Fibroblast of gingiva (primary cell): ENCODE measurements at regions not wholly inside any gene's neighbourhood (a gene's known extent, or its start where the extent isn't known, plus 50 kb on each side); places are given as distances from the start of the nearest gene placed in this dataset.

ENCODE experiments used
- DNase-seq: peaks from one replicate; pipeline ENCODE4 v3.0.0-alpha.2; 2011; ENCODE audit warnings: low read depth

- DNase-seq = no peak
Observed at GRCh38 chr6:105964979-105965760, 121.0 kb upstream of the PRDM1 start.

- no peak for DNase-seq
Observed at GRCh38 chr6:105954148-105954547, 132.0 kb upstream of the PRDM1 start.

GRCh38 chr6:105952772-105953690, 133.1 kb upstream of the PRDM1 start:
- no peak for DNase-seq

- DNase-seq = no peak
Observed at GRCh38 chr6:105952326-105952725, 133.8 kb upstream of the PRDM1 start.

- DNase-seq = no peak
Observed at GRCh38 chr6:105951322-105951721, 134.8 kb upstream of the PRDM1 start.

- no peak for DNase-seq
Observed at GRCh38 chr6:105949869-105950268, 136.3 kb upstream of the PRDM1 start.

- DNase-seq = no peak
Observed at GRCh38 chr6:105943514-105943913, 142.6 kb upstream of the PRDM1 start.

GRCh38 chr6:105941621-105942412, 144.3 kb upstream of the PRDM1 start:
- peak; percentile 13 for DNase-seq

GRCh38 chr6:105940990-105941389, 145.1 kb upstream of the PRDM1 start:
- no peak for DNase-seq

- no peak for DNase-seq
Observed at GRCh38 chr6:105936972-105937371, 149.2 kb upstream of the PRDM1 start.

- DNase-seq = no peak
Observed at GRCh38 chr6:105935416-105935815, 150.7 kb upstream of the PRDM1 start.

GRCh38 chr6:105934708-105935107, 151.4 kb upstream of the PRDM1 start:
- DNase-seq = no peak

- DNase-seq = no peak
Observed at GRCh38 chr6:105932440-105932839, 153.7 kb upstream of the PRDM1 start.

GRCh38 chr6:105929626-105930025, 156.5 kb upstream of the PRDM1 start:
- no peak for DNase-seq

GRCh38 chr6:105926318-105926717, 159.8 kb upstream of the PRDM1 start:
- no peak for DNase-seq

- DNase-seq = no peak
Observed at GRCh38 chr6:105925706-105926105, 160.4 kb upstream of the PRDM1 start.

- peak; percentile 12 for DNase-seq
Observed at GRCh38 chr6:105921781-105922180, 164.4 kb upstream of the PRDM1 start.

GRCh38 chr6:105920071-105920470, 166.1 kb upstream of the PRDM1 start:
- DNase-seq = no peak

- no peak for DNase-seq
Observed at GRCh38 chr6:105917038-105917695, 169.0 kb upstream of the PRDM1 start.

GRCh38 chr6:105911106-105911629, 175.0 kb upstream of the PRDM1 start:
- no peak for DNase-seq

GRCh38 chr6:105909106-105909505, 177.0 kb upstream of the PRDM1 start:
- DNase-seq = no peak

GRCh38 chr6:105907991-105908390, 178.1 kb upstream of the PRDM1 start:
- DNase-seq = no peak
